Uterus (tissue), 2 donors: ENCODE measurements at regions not wholly inside any gene's neighbourhood (a gene's known extent, or its start where the extent isn't known, plus 50 kb on each side); places are given as distances from the start of the nearest gene placed in this dataset.
"Not testable (repeated sequence)": the region's sequence is repeated elsewhere in the genome, so short reads cannot be mapped to it uniquely, and the experiment has no call there.

ENCODE experiments used
- POLR2A ChIP-seq, 2 donors: fragments of 450-650 bp; IDR thresholded peaks; one replicate each; pipeline ENCODE4 v1.6.1; 2016; ENCODE audit warnings: antibody characterized with exemption in 2 of 2, mild to moderate bottlenecking in 1 of 2, moderate library complexity in 1 of 2
- TF ChIP-seq, protein P1 (sequence below), 4 experiments: fragments of 200-600 bp in 2 of 4; fragments of 450-650 bp in 2 of 4; sonication (generic) in 2 of 4; IDR thresholded peaks; one replicate each; pipeline ENCODE4 v1.5.1; 2016 to 2019; ENCODE audit warnings: antibody characterized with exemption in 4 of 4, mild to moderate bottlenecking in 2 of 4, moderate library complexity in 1 of 4

GRCh38 chr17:64741916-64742315 is 79.8 kb upstream of the SMURF2 start:
- TF ChIP-seq, protein P1, sequence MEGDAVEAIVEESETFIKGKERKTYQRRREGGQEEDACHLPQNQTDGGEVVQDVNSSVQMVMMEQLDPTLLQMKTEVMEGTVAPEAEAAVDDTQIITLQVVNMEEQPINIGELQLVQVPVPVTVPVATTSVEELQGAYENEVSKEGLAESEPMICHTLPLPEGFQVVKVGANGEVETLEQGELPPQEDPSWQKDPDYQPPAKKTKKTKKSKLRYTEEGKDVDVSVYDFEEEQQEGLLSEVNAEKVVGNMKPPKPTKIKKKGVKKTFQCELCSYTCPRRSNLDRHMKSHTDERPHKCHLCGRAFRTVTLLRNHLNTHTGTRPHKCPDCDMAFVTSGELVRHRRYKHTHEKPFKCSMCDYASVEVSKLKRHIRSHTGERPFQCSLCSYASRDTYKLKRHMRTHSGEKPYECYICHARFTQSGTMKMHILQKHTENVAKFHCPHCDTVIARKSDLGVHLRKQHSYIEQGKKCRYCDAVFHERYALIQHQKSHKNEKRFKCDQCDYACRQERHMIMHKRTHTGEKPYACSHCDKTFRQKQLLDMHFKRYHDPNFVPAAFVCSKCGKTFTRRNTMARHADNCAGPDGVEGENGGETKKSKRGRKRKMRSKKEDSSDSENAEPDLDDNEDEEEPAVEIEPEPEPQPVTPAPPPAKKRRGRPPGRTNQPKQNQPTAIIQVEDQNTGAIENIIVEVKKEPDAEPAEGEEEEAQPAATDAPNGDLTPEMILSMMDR (IDR thresholded peaks at IDR 0.05) = not testable (repeated sequence)
- TF ChIP-seq POLR2A (IDR thresholded peaks at IDR 0.05) = not testable (repeated sequence)
